GM12878 (cell line): ENCODE measurements at regions not wholly inside any gene's neighbourhood (a gene's known extent, or its start where the extent isn't known, plus 50 kb on each side); places are given as distances from the start of the nearest gene placed in this dataset.

Experiments used
- CHD2 ChIP-seq: IDR thresholded peaks from 2 replicates; pipeline ENCODE4 v1.6.1; 2011; ENCODE audit warnings: low read depth, low read length, improper control_type of control experiment, borderline replicate concordance
- EED ChIP-seq: sonication (generic); IDR thresholded peaks from 2 replicates; pipeline ENCODE4 v1.6.1; 2016; ENCODE audit warnings: antibody characterized with exemption, low read depth
- EP300 ChIP-seq, 2 experiments: fragments of 150-350 bp in 1 of 2; IDR thresholded peaks; 2 replicates each; pipeline ENCODE4 v1.6.1; 2011 to 2012; ENCODE audit warnings: low read depth in 2 of 2, low read length in 2 of 2, borderline replicate concordance in 1 of 2, improper control_type of control experiment in 1 of 2, inconsistent platforms in 1 of 2; ENCODE audit not compliant: control insufficient read depth in 1 of 2
- EZH2 ChIP-seq: IDR thresholded peaks from 2 replicates; pipeline ENCODE4 v1.6.1; 2012; ENCODE audit warnings: low read depth, mild to moderate bottlenecking, control low read depth, inconsistent platforms, low read length, borderline replicate concordance; ENCODE audit not compliant: control insufficient read depth
- FOS ChIP-seq: IDR thresholded peaks from 3 replicates; pipeline ENCODE4 v1.6.1; 2011; ENCODE audit warnings: borderline replicate concordance; ENCODE audit not compliant: insufficient read length; ENCODE audit errors: extremely low read depth
- GABPA ChIP-seq: IDR thresholded peaks from 2 replicates; pipeline ENCODE4 v1.6.1; 2014; ENCODE audit warnings: antibody characterized with exemption, low read depth, mild to moderate bottlenecking, inconsistent platforms
- RAD21 ChIP-seq: IDR thresholded peaks from 2 replicates; pipeline ENCODE4 v1.6.1; 2011; ENCODE audit warnings: mild to moderate bottlenecking, low read depth, low read length, moderate library complexity; ENCODE audit not compliant: insufficient read depth
- RFX5 ChIP-seq: IDR thresholded peaks from 2 replicates; pipeline ENCODE4 v1.6.1; 2011; ENCODE audit warnings: low read depth, low read length, improper control_type of control experiment
- SIN3A ChIP-seq: IDR thresholded peaks from 2 replicates; pipeline ENCODE4 v1.6.1; 2012; ENCODE audit warnings: low read depth, low read length, improper control_type of control experiment
- TCF3 ChIP-seq: IDR thresholded peaks from 2 replicates; pipeline ENCODE4 v1.6.1; 2012; ENCODE audit warnings: low read depth, mild to moderate bottlenecking, low read length, borderline replicate concordance; ENCODE audit not compliant: insufficient read depth

DNA sequence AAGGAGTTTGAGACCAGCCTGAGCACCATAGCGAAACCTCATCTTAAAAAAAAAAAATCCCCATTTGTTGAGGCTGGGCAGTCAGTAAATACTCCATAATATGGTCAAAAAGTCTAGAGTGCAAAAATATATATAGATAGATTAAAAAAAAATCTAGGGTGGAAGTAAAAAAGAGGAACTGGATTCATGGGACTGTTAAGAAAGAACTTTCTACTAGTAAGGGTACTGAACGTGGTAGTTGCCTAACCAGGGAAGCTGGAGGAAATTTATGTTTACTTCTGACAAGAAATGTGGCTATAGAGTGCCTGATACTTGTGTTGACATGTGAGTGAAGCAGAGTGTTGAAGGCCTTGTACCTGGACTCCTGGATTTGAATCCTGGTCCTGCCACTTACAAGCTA is 265.9 kb upstream of the FAM78B start:
- TF ChIP-seq CHD2 (no peak), RAD21 (no peak), EED (no peak), EP300 (IDR thresholded peaks at IDR 0.05; ENCODE audit: borderline replicate concordance in 1 of 2, control insufficient read depth in 1 of 2, low read depth in 2 of 2, low read length in 2 of 2) (no peak), FOS (no peak), EZH2 (no peak), TCF3 (no peak), RFX5 (no peak), SIN3A (no peak), GABPA (no peak)
